Stimulated activated CD4-positive, alpha-beta T cell treated with anti-CD3 and anti-CD28 coated beads, TNF-alpha, amount 100 ng/mL, for 24 hours (primary cell): ENCODE measurements at regions not wholly inside any gene's neighbourhood (a gene's known extent, or its start where the extent isn't known, plus 50 kb on each side); places are given as distances from the start of the nearest gene placed in this dataset.

Experiments
- DNase-seq, 3 experiments: peaks; one replicate each; pipeline ENCODE4 v3.0.0-alpha.2; 2020; ENCODE audit warnings: low read depth in 3 of 3

- no peak for DNase-seq
Observed at GRCh38 chr17:63337579-63337978, 108.5 kb downstream of the CYB561 start.

- DNase-seq = no peak
Observed at GRCh38 chr17:63338272-63338671, 107.8 kb downstream of the CYB561 start.

GRCh38 chr17:63341276-63341675 is 104.8 kb downstream of the CYB561 start:
- DNase-seq = no peak

GRCh38 chr17:63344383-63344782 is 101.7 kb downstream of the CYB561 start:
- no peak for DNase-seq

- no peak for DNase-seq
Observed at GRCh38 chr17:63345611-63346010, 100.5 kb downstream of the CYB561 start.

GRCh38 chr17:63347475-63347874 is 98.6 kb downstream of the CYB561 start:
- DNase-seq = no peak

GRCh38 chr17:63349478-63350000 is 96.6 kb downstream of the CYB561 start:
- DNase-seq = no peak

- DNase-seq = no peak
Observed at GRCh38 chr17:63350364-63350763, 95.7 kb downstream of the CYB561 start.

- DNase-seq = no peak
Observed at GRCh38 chr17:63354256-63354655, 91.8 kb downstream of the CYB561 start.

GRCh38 chr17:63356337-63356757 is 89.8 kb downstream of the CYB561 start:
- no peak for DNase-seq

GRCh38 chr17:63358111-63358839 is 87.8 kb downstream of the CYB561 start:
- DNase-seq = no peak

GRCh38 chr17:63358956-63359355 is 87.2 kb downstream of the CYB561 start:
- DNase-seq = no peak

GRCh38 chr17:63361182-63361581 is 84.9 kb downstream of the CYB561 start:
- DNase-seq = no peak

GRCh38 chr17:63362115-63362514 is 84.0 kb downstream of the CYB561 start:
- DNase-seq = no peak

- no peak for DNase-seq
Observed at GRCh38 chr17:63364387-63364786, 81.7 kb downstream of the CYB561 start.

- no peak for DNase-seq
Observed at GRCh38 chr17:63364944-63365343, 81.2 kb downstream of the CYB561 start.

- DNase-seq = no peak
Observed at GRCh38 chr17:63365366-63366240, 80.5 kb downstream of the CYB561 start.

GRCh38 chr17:63366241-63366566 is 79.9 kb downstream of the CYB561 start:
- DNase-seq = no peak

GRCh38 chr17:63369233-63369632 is 76.9 kb downstream of the CYB561 start:
- DNase-seq = no peak

GRCh38 chr17:63370696-63371095 is 75.4 kb downstream of the CYB561 start:
- no peak for DNase-seq

- DNase-seq = no peak
Observed at GRCh38 chr17:63376949-63377348, 69.2 kb downstream of the CYB561 start.

- no peak for DNase-seq
Observed at GRCh38 chr17:63378411-63379375, 67.4 kb downstream of the CYB561 start.
